HG03575 (cell line): ENCODE measurements at regions not wholly inside any gene's neighbourhood (a gene's known extent, or its start where the extent isn't known, plus 50 kb on each side); places are given as distances from the start of the nearest gene placed in this dataset.
A peak's percentile ranks its signal among the peaks of the same experiment; 100 is the strongest.

ENCODE experiments used
- ATAC-seq: cut with Tn5 transposase; IDR thresholded peaks from one replicate; pipeline ENCODE4 v1.9.1; 2021; ENCODE audit not compliant: unreplicated experiment, insufficient number of reproducible peaks, low FRiP score; ENCODE audit errors: extremely low read depth

DNA sequence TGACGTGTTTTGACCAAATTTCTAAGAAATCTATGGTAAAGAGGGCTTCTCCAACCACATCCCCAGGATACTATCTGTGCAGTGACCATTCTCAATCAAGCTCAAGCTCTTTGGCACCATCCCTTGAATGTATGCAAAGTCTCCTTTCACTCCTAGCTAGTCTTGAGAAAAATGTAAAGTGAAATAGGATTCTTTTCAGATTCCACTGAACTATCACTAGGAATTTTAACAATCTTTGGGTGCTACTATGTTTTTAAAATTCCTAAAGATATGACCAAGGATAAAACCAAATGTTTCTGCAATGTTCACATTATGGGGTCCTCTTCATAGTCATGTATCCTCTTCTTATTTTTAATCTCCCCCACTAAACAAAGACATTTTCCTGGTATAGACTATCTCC, 107.8 kb downstream of the TMCO5A start:
- no peak for ATAC-seq

DNA sequence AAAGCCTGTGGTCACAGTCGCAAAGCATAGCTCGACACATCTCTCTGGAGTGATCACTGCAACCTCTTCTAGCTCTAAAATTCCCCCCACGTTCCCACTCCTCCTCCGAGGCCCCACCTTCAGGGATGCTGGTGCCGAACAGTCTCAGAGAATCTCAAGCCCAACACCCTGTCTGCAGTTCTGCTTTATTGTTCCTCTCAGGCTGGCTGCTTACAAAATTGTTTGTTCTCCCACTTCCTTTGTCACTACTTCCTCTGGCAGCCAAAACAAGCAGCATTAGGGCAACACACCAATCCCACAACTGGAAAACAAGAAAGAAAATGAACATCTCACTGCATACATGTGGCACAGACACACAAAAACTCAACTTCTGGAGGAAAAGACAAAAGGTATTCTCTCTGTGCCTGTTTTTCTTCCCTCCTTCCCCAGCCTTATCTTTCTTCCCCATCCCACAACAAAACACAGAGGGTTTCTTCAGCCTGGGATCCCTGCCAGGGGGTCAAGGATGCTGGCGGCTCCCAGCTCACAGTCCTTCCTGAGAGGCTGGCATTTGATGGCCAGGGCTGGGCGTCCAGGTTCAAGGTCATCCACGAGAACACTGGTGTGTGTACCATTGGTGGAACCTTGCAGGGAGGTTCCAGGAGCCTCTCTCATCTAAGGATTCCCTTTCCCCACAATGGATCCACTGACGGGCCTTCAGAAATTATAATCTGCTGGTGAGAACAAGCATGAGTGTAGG, 108.4 kb downstream of the TMCO5A start:
- ATAC-seq = no peak

GRCh38 chr15:38046257-38047051, 112.0 kb downstream of the TMCO5A start:
- no peak for ATAC-seq

DNA sequence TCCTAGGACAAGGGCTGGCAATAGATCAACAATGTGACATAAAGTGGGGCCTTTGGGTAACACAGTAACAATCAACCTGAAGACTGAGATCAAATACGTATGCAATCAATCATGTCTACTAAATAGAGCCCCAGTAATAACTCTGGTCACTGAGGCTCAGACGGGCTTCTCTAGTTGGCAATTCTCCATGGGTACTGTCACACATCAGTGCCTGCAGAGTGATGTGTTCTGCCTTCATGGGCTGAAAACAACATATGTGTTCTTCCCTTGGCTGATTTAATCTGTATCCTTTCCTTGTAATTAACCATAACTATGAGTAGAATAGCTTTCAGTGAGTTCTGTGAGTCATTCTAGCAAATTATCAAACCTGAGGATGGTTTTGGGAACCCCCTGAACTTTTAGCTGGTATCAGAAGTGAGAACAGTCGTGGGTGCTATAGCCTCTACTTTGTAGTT, 113.6 kb downstream of the TMCO5A start:
- no peak for ATAC-seq

DNA sequence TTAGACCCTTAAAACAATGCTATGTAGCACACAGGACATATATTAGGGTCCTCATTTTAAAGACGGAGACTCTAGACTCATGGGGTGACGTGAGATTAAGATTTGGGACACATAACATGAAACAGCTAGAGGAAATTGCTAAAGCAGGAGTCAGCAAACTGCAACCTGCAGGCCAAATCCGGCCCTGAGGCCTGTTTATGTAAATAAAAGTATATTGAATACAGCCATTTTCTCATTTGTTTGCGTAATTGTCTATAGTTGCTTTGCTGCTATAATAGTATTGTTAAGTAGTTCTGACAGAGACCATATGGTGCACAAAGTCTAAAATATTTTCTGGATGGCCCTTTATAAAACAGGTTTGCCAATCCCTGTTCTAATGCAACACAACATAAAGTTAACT, 115.5 kb downstream of the TMCO5A start:
- ATAC-seq = no peak

GRCh38 chr15:38050529-38051448, 116.3 kb downstream of the TMCO5A start:
- ATAC-seq = no peak

DNA sequence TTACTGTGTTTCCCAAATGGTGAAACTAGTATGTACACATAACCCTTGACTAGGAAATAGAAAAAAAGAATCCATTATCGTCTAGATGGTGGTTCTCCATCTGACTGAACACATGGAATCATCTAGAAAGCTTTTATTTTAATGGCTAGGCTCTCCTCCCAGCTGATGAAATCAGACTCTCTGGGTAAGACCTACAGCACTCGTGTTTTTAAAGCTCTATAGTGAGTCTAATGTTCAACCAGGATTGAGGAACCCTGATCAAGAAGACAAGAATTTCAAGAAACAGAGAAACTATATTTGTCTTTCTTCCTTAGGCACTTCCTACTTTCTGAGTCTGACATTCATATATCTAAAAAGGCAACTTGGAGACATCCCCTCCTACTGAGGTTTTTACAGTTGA, 118.8 kb downstream of the TMCO5A start:
- no peak for ATAC-seq

DNA sequence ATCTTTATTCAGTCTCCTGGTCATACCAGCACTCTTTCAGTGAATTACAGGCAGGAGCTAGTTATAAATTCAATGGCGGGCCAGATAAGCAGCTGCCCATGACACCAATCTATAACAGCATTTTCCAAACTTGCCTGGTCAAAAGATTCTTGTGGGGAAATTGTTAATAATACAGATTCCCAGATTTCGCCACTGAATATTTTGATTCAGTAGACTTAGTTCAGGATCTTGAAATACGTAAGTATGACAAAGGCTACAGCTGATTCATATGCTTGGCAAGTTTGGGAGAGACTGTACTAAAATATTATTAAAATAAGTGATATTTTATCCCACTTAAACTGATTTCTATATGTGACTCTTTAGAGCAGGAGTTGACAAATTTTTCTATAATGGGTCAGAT, 119.3 kb downstream of the TMCO5A start:
- ATAC-seq = no peak

DNA sequence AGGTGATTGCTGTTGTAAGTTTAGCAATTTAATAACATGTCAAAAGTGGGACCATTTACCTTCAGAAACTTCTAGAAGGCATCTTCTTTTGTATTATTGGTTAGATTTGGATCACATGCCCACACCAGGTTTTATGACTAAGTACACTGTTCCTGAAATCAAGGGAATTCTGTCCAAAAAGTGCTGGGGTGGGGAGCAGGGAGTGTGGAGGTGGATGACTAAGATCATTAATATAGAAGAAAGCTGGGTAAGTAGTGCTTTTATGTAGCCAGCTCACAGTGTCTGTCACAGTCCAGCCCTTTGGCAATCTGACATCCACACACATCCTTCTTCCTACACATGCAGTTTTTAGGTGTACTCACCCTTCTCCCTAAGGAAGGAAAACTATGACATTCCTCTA, 120.0 kb downstream of the TMCO5A start:
- ATAC-seq = no peak

DNA sequence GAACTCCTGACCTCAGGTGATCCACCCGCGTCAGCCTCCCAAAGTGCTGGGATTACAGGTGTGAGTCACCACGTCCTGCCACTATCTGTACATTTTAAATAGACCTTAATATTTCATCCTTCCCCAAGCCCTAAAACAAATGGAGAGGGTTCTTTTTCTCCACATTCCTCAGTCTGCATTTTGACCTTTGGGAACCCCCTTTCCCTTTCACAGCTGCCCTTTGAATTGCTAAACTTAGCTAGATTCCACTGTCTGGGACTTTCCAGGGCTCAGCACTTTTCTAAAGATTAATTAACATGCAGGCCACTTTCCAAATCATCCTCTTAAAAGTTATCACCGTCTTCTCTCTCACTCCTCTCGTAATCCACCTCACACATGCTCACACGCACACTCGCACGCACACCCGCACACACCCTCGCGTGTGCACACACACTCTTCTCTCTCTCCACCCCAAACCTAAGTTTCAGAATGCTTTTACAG, 124.2 kb downstream of the TMCO5A start:
- ATAC-seq = no peak

- ATAC-seq = no peak
Measured at GRCh38 chr15:38059665-38060064, 125.2 kb downstream of the TMCO5A start.

GRCh38 chr15:38061856-38062649, 127.6 kb downstream of the TMCO5A start:
- ATAC-seq = no peak

DNA sequence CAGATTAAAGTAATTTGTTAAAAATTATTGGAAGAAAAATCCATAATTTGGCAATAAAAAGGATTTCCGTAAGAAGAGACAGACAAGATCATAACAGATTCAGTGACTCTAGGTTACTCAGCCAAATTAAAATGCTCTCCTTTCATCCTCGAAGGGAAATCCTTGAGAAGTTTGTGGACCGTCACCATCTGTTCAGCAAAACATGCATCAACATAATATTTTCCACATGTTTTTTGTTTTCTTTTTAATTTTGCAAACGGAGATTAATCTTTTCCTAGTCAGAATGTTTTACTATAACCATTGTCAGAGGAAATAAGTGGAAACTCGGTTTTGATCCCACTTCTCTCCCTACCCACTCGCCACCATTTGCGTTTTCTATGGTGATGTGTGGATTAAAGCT, 128.3 kb downstream of the TMCO5A start:
- no peak for ATAC-seq

GRCh38 chr15:38065721-38066345, 131.4 kb downstream of the TMCO5A start:
- no peak for ATAC-seq

- no peak for ATAC-seq
Measured at GRCh38 chr15:38066612-38067011, 132.2 kb downstream of the TMCO5A start.

GRCh38 chr15:38068626-38069391, 134.4 kb downstream of the TMCO5A start:
- ATAC-seq = peak; percentile 74

DNA sequence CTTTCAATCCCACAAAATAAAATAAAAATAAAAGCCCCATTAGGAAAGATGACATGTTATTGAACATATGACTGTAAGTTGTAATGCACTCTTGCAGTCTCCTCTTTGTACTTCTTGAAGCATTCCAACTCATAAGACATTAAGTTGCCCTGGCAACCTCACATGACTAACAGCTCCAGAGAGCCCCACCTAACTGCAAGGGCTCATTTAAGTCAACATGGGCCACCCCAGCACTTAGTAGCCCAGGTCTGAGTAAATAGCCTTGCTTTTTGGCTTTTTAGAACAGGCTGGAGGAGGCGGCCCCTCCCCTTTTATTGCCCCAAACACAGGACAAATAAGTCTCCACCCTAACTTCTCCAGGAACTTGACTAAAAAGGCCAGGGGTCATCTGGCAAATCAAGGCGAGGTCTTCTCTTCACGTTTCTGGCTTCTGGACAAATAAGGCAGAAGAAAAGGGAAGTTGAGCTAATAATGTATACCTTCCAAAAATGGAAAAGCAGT, 135.1 kb downstream of the TMCO5A start:
- no peak for ATAC-seq
